ENCODE measurements at regions not wholly inside any gene's neighbourhood (a gene's known extent, or its start where the extent isn't known, plus 50 kb on each side); places are given as distances from the start of the nearest gene placed in this dataset.

GRCh38 chrX:39840133-39840532, 257.6 kb downstream of the BCOR start:
- no peak overlapping the region for H3K14ac ChIP-seq (replicated peaks; ENCODE audit: low read depth, low read length)
- dilution Hi-C loops (cut with HindIII; ENCODE audit: low sequenced_read_pairs, unreplicated experiment): no loop called here
- no peak overlapping the region for H4K8ac ChIP-seq (ENCODE audit: low read depth in 2 of 2, low read length in 2 of 2)
- H3K4me2 ChIP-seq (ENCODE audit: low read depth, low read length): no peak overlapping the region
- H4K91ac ChIP-seq (ENCODE audit: insufficient read depth, low read depth, low read length): no peak overlapping the region
- no peaks in the 10 kb centered on the region for H3K9me1 ChIP-seq (ENCODE audit: insufficient read depth, low read length)
- no peak overlapping the region for H2BK120ac ChIP-seq (ENCODE audit: low read depth, low read length)
- ChIA-PET CTCF (no interaction called here), POLR2A (ENCODE audit: unreplicated experiment) (no interaction called here)
- H2AFZ ChIP-seq (replicated peaks; ENCODE audit: low read length, poor library complexity): no peak overlapping the region
- in situ Hi-C loops (cut with MboI; ENCODE audit: low sequenced_read_pairs): no loop called here
- no peaks in the 10 kb centered on the region for H4K20me1 ChIP-seq (ENCODE audit: insufficient read depth, low read length)
- no TSS peak for BruUV-seq (replicated peaks)
- no peak overlapping the region for H3K23ac ChIP-seq (ENCODE audit: low read depth, low read length)
- no peak overlapping the region for H2BK15ac ChIP-seq (ENCODE audit: low read depth, low read length)
- H2AK9ac ChIP-seq (replicated peaks; ENCODE audit: low read depth, low read length, poor library complexity): no peak overlapping the region
- H3K79me1 ChIP-seq (ENCODE audit: low read depth in 1 of 2, low read length in 2 of 2): no peaks in the 10 kb centered on the region
- H2AK5ac ChIP-seq (ENCODE audit: low read depth, low read length): no peak overlapping the region
- H3K27ac ChIP-seq (ENCODE audit: insufficient read depth, low read length): no peak overlapping the region
- H3K4me3 ChIP-seq (ENCODE audit: insufficient read depth, low read depth, low read length): no peak overlapping the region
- no peak overlapping the region for H3K9ac ChIP-seq (ENCODE audit: low read depth, low read length)
- ATAC-seq (ENCODE audit: low read depth): no peak
- WGBS, 2 experiments (ENCODE audit: extremely low coverage in 2 of 2, insufficient read length in 1 of 2): 79% methylated on average over 3 of the region's 14 CpGs; no CpG with 5 or more reads in 1 of the 2 experiments
- no peak overlapping the region for H4K5ac ChIP-seq (ENCODE audit: low read depth, low read length)
- H3K18ac ChIP-seq (ENCODE audit: low read depth, low read length): no peak overlapping the region
- H3K56ac ChIP-seq (ENCODE audit: extremely low read depth, insufficient read depth, low read length): no peak overlapping the region
- TF ChIP-seq MAZ (IDR thresholded peaks at IDR 0.05; ENCODE audit: borderline replicate concordance, low read depth, low read length): no peak
- no peak for TF ChIP-seq USF2 (IDR thresholded peaks at IDR 0.05; ENCODE audit: low read depth, low read length)
- TF ChIP-seq MAFK (IDR thresholded peaks at IDR 0.05; ENCODE audit: low read depth, low read length): no peak
- no peak for TF ChIP-seq CEBPB (IDR thresholded peaks at IDR 0.05; ENCODE audit: low read depth, low read length)
- no peak for TF ChIP-seq NFE2L2 (IDR thresholded peaks at IDR 0.05; ENCODE audit: low read depth, low read length)
- TF ChIP-seq CTCF (conservative IDR thresholded peaks at IDR 0.05; ENCODE audit: low read depth, low read length): no peak
- no peak for TF ChIP-seq RCOR1 (IDR thresholded peaks at IDR 0.05; ENCODE audit: insufficient replicate concordance, low read length)
- TF ChIP-seq SMC3 (IDR thresholded peaks at IDR 0.05; ENCODE audit: low read depth, low read length): no peak
- no peak for DNase-seq
- no peaks in the 10 kb centered on the region for H3K36me3 ChIP-seq (ENCODE audit: control insufficient read depth, insufficient read depth, low read length)
- H3K27me3 ChIP-seq (ENCODE audit: control insufficient read depth, insufficient read depth, low read length): peaks cover 50% of the 10 kb centered on the region
- no peak overlapping the region for H3K4ac ChIP-seq (ENCODE audit: low read depth, low read length)
- no peak overlapping the region for H2BK5ac ChIP-seq (ENCODE audit: low read depth, low read length, poor library complexity, severe bottlenecking)
- H3K9me3 ChIP-seq (ENCODE audit: control insufficient read depth, insufficient read depth, low read length): no peaks in the 10 kb centered on the region
- no peaks in the 10 kb centered on the region for H3K4me1 ChIP-seq (ENCODE audit: control insufficient read depth, insufficient read depth, low read length)
- intact Hi-C loops (cut with micrococcal nuclease): no loop called here
- no peak overlapping the region for H2BK20ac ChIP-seq (ENCODE audit: low read depth, low read length)

All from IMR-90 (cell line).